ENCODE measurements at regions not wholly inside any gene's neighbourhood (a gene's known extent, or its start where the extent isn't known, plus 50 kb on each side); places are given as distances from the start of the nearest gene placed in this dataset.

DNA sequence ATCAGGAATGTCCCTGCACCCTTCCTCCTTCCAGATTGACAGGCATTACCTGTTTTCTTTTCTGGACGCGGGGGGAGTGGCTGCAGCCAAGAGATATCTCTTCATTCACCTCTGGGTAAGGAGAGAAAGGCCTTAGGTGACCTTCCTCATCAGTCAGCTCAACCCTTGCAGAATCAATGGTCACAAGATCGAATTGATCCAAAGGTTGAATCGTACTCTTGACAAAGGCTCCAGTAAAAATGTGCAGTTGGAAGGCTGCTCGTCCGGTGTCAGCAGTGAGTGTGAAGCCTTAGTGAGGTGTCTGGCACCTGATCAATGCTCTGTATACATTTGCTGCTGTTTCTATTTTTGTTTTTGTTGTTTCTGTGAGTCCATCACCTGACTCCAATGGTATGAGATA, 282.6 kb upstream of the AJAP1 start:
- Histone ChIP-seq H3K27me3 (ENCODE audit: low read depth) (peaks cover 18% of the 10 kb centered on the region), H3K9me3 (replicated peaks) (no peaks in the 10 kb centered on the region), H3K36me3 (no peaks in the 10 kb centered on the region), H3K4me3 (no peak overlapping the region), H3K27ac (replicated peaks) (no peak overlapping the region), H3K4me1 (no peaks in the 10 kb centered on the region)
- intact Hi-C loops (cut with micrococcal nuclease), result no loop called here
- no peak for DNase-seq
- no peak for TF ChIP-seq CTCF (IDR thresholded peaks at IDR 0.05; ENCODE audit: borderline replicate concordance)

- TF ChIP-seq CTCF (IDR thresholded peaks at IDR 0.05; ENCODE audit: borderline replicate concordance), result no peak
- Histone ChIP-seq H3K4me3 (no peak overlapping the region), H3K27me3 (ENCODE audit: low read depth) (peaks cover 21% of the 10 kb centered on the region), H3K36me3 (no peaks in the 10 kb centered on the region), H3K9me3 (replicated peaks) (peaks cover 8% of the 10 kb centered on the region), H3K4me1 (no peaks in the 10 kb centered on the region), H3K27ac (replicated peaks) (no peak overlapping the region)
- intact Hi-C loops (cut with micrococcal nuclease), result no loop called here
- no peak for DNase-seq
These were observed 278.6 kb upstream of the AJAP1 start for GRCh38 chr1:4375812-4376211.

- no peak for TF ChIP-seq CTCF (IDR thresholded peaks at IDR 0.05; ENCODE audit: borderline replicate concordance)
- Histone ChIP-seq H3K9me3 (replicated peaks) (peaks cover 32% of the 10 kb centered on the region), H3K4me3 (no peak overlapping the region), H3K36me3 (no peaks in the 10 kb centered on the region), H3K27ac (replicated peaks) (no peak overlapping the region), H3K27me3 (ENCODE audit: low read depth) (peaks cover 18% of the 10 kb centered on the region), H3K4me1 (no peaks in the 10 kb centered on the region)
- DNase-seq, result no peak
- intact Hi-C loops (cut with micrococcal nuclease), result no loop called here
These were observed 274.8 kb upstream of the AJAP1 start for GRCh38 chr1:4379451-4380175.

DNA sequence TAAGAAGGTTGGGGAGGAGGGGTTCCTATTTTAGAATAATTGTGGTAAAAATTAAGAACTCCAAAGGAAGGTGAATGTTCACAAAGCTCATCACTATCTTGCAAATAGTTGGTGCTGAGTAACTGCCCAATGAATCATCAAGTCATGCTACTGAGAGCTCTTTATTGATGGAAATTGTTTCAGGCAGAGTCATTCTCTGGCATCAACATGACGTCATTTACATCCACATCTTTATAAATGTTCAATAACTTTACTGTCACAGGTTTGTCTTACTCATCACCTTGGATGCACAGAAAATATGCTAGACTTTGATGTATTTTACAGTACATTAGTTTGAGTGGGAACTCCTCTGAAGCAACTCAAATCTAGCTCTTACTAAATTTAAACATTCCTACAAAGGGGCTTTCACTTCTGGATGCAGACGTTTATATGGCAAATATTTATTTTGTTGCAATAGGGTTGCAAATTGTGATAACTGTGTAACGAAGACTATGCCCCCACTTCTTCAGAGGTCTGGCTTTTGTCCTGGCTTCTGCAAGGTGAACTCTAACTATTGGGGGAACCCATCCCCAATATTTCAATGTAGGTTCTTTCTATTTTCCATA, 273.7 kb upstream of the AJAP1 start:
- no peak for DNase-seq
- no peaks in the 10 kb centered on the region for H3K36me3 ChIP-seq
- no peak overlapping the region for H3K27ac ChIP-seq (replicated peaks)
- peaks cover 32% of the 10 kb centered on the region for H3K9me3 ChIP-seq (replicated peaks)
- H3K27me3 ChIP-seq (ENCODE audit: low read depth), result peaks cover 9% of the 10 kb centered on the region
- no peak for TF ChIP-seq CTCF (IDR thresholded peaks at IDR 0.05; ENCODE audit: borderline replicate concordance)
- intact Hi-C loops (cut with micrococcal nuclease), result no loop called here
- no peak overlapping the region for H3K4me3 ChIP-seq
- H3K4me1 ChIP-seq, result no peaks in the 10 kb centered on the region

GRCh38 chr1:4393191-4393590, 261.2 kb upstream of the AJAP1 start:
- H3K27me3 ChIP-seq (ENCODE audit: low read depth), result peaks cover 40% of the 10 kb centered on the region
- H3K27ac ChIP-seq (replicated peaks), result no peak overlapping the region
- DNase-seq, result no peak
- H3K9me3 ChIP-seq (replicated peaks), result peaks cover 28% of the 10 kb centered on the region
- H3K4me3 ChIP-seq, result no peak overlapping the region
- no peaks in the 10 kb centered on the region for H3K36me3 ChIP-seq
- TF ChIP-seq CTCF (IDR thresholded peaks at IDR 0.05; ENCODE audit: borderline replicate concordance), result no peak
- peaks cover 12% of the 10 kb centered on the region for H3K4me1 ChIP-seq
- intact Hi-C loops (cut with micrococcal nuclease), result no loop called here

All from left ventricle myocardium inferior (tissue), 1 donor.